MCF 10A (cell line): ENCODE measurements at regions not wholly inside any gene's neighbourhood (a gene's known extent, or its start where the extent isn't known, plus 50 kb on each side); places are given as distances from the start of the nearest gene placed in this dataset.

Experiments
- BruUV-seq: library from RNA; stranded (reverse); fragments of 400-500 nt; replicated peaks from 2 replicates; lab custom pipeline; 2021; lab: Mats Ljungman, UMichigan
- CTCF ChIA-PET: fragments of 300-600 bp; sonication (Branson Sonifier 250); formaldehyde crosslinking; extraction: SDS; loops from one replicate; lab custom pipeline; 2021; ENCODE audit warnings: antibody characterized with exemption, inconsistent platforms; lab: Yijun Ruan, JAX
- POLR2A ChIA-PET: fragments of 300-600, 350-650 bp; sonication (Branson Sonifier 250); formaldehyde crosslinking; extraction: SDS; loops from one replicate; lab custom pipeline; 2020; ENCODE audit warnings: antibody characterized with exemption, inconsistent platforms; lab: Yijun Ruan, JAX
- DNase-seq: peaks from one replicate; pipeline ENCODE4 v3.0.0-alpha.2; 2018; ENCODE audit not compliant: unreplicated experiment
- H3K27ac Mint-ChIP-seq: one replicate; pipeline ENCODE4 v1.8.0; 2022; ENCODE audit warnings: mild to moderate bottlenecking, low read depth, mixed read lengths; ENCODE audit not compliant: unreplicated experiment
- H3K27me3 Mint-ChIP-seq: one replicate; pipeline ENCODE4 v1.8.0; 2022; ENCODE audit warnings: mixed read lengths; ENCODE audit not compliant: insufficient read depth, unreplicated experiment
- H3K36me3 Mint-ChIP-seq: one replicate; pipeline ENCODE4 v1.8.0; 2022; ENCODE audit warnings: mild to moderate bottlenecking, moderate library complexity, mixed read lengths; ENCODE audit not compliant: insufficient read depth, unreplicated experiment
- H3K4me1 Mint-ChIP-seq: one replicate; pipeline ENCODE4 v1.8.0; 2022; ENCODE audit warnings: mixed read lengths; ENCODE audit not compliant: insufficient read depth, unreplicated experiment
- H3K4me3 Mint-ChIP-seq: one replicate; pipeline ENCODE4 v1.8.0; 2022; ENCODE audit warnings: mild to moderate bottlenecking, moderate library complexity, mixed read lengths; ENCODE audit not compliant: unreplicated experiment
- H3K9me3 Mint-ChIP-seq: one replicate; pipeline ENCODE4 v1.8.0; 2022; ENCODE audit warnings: mixed read lengths; ENCODE audit not compliant: unreplicated experiment
- intact Hi-C: fragments of 100-400 bp; cut with micrococcal nuclease; formaldehyde crosslinking; loops from 2 replicates; pipeline ENCODE4 v1.14.1; 2022
- TF ChIP-seq, protein P1 (sequence below): fragments of 200-600 bp; IDR thresholded peaks from one replicate; pipeline ENCODE4 v1.8.0; 2022; ENCODE audit warnings: antibody characterized with exemption, mild to moderate bottlenecking; ENCODE audit not compliant: unreplicated experiment

DNA sequence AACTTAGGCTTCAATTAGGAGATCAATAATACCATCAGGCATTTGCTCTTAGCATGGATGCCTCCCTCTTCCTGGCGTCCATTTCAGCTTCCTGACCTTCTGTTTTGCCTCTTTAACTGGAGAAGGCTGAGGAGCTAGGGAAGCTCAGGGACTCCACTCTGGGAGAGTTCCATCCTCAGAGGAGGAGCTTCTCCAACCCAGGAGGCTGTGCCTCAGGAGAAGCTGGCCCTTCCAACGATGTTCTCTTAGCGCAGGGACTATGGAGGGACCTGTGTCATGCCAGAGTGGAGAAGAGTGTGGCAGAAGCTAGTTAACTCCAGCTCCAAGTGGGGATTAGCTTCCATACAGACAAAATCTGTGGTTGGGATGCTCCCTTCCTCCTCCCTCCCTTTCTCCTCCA, 58.0 kb downstream of the KCNA5 start:
- no peak for DNase-seq
- ChIA-PET POLR2A (no interaction called here), CTCF (interaction anchor here (1.4 kb wide), 1 partner anchor 18 kb away, joined by 3 read pairs; no protein-coding TSS in a partner anchor)
- Mint-ChIP-seq H3K36me3 (peaks cover 6% of the 10 kb centered on the region), H3K9me3 (peaks cover 15% of the 10 kb centered on the region), H3K4me3 (no peak overlapping the region), H3K4me1 (no peaks in the 10 kb centered on the region), H3K27ac (no peak overlapping the region), H3K27me3 (no peaks in the 10 kb centered on the region)
- no TSS peak for BruUV-seq
- intact Hi-C loops: no loop called here
- TF ChIP-seq, protein P1, sequence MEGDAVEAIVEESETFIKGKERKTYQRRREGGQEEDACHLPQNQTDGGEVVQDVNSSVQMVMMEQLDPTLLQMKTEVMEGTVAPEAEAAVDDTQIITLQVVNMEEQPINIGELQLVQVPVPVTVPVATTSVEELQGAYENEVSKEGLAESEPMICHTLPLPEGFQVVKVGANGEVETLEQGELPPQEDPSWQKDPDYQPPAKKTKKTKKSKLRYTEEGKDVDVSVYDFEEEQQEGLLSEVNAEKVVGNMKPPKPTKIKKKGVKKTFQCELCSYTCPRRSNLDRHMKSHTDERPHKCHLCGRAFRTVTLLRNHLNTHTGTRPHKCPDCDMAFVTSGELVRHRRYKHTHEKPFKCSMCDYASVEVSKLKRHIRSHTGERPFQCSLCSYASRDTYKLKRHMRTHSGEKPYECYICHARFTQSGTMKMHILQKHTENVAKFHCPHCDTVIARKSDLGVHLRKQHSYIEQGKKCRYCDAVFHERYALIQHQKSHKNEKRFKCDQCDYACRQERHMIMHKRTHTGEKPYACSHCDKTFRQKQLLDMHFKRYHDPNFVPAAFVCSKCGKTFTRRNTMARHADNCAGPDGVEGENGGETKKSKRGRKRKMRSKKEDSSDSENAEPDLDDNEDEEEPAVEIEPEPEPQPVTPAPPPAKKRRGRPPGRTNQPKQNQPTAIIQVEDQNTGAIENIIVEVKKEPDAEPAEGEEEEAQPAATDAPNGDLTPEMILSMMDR: no peak

DNA sequence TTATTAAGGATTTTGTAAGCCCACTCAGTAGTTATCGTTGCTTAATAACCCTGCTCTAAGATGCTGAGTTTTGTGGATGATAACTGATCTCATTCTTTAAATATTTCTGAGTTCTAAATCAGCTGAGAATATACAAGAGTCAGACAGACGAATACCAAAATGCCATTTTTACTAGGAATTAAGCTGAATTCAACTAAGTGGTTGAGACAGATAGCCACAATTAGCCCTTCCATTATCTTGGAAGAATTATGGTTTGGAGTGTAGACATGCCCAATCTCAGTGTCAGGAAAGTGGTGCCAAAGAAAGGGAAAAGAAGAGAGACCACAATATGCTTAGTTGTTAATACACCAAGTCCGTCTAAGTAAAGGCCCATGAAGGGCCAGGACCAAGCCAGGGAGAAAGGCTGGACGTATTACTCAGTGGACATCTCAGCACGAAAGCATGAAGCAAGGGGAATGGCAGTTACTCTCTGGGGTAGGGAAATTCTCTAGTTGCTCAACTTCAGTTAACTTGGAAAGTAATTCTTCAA, 58.6 kb downstream of the KCNA5 start:
- intact Hi-C loops: no loop called here
- Mint-ChIP-seq H3K27ac (no peak overlapping the region), H3K36me3 (peaks cover 6% of the 10 kb centered on the region), H3K4me3 (no peak overlapping the region), H3K4me1 (no peaks in the 10 kb centered on the region), H3K9me3 (peaks cover 9% of the 10 kb centered on the region), H3K27me3 (no peaks in the 10 kb centered on the region)
- ChIA-PET POLR2A (no interaction called here), CTCF (no interaction called here)
- TF ChIP-seq, protein P1: no peak
- BruUV-seq: no TSS peak
- DNase-seq: no peak

DNA sequence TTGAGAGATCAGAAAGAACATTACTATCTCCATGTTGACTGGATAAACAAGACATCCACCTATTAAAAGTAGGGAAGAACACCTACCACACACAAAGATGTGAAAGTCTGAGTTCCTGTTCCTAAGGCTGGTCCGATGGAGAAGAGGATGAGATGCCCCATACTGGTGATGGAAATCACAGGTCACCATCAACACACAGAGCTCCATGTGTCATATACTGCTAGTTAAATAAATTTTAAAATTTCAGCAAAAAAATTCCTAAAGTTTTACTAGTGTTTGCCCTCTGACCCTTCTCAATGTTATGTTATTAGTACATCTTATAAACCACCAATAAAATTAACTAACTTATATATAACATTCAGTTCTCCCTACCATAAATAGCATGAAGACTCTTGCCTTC, 59.1 kb downstream of the KCNA5 start:
- no peak for DNase-seq
- ChIA-PET POLR2A (no interaction called here), CTCF (interaction anchor here (0.7 kb wide), 1 partner anchor 82 kb away, joined by 3 read pairs; no protein-coding TSS in a partner anchor)
- Mint-ChIP-seq H3K9me3 (peaks cover 8% of the 10 kb centered on the region), H3K4me3 (no peak overlapping the region), H3K27me3 (no peaks in the 10 kb centered on the region), H3K36me3 (peaks cover 6% of the 10 kb centered on the region), H3K27ac (no peak overlapping the region), H3K4me1 (no peaks in the 10 kb centered on the region)
- TF ChIP-seq, protein P1: no peak
- intact Hi-C loops: no loop called here
- BruUV-seq: no TSS peak

DNA sequence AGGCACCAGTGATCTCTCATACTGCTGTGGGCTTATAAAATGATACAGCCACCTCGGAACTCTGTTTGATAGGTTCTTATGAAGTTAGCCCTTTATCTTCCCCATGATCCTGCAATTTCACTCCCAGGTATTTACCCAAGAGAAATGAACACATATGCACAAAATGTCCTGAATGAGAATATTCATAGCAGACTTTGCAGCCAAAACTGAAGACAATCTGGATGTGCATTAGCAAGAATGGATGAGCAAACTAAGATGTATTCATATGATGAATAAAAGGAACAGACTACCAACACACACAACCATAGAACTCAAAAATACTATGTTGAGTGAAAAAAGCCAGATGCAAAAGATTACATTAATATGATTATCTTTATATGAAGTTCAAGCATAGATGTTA, 66.7 kb downstream of the KCNA5 start:
- Mint-ChIP-seq H3K9me3 (peaks cover 13% of the 10 kb centered on the region), H3K27ac (no peak overlapping the region), H3K27me3 (no peaks in the 10 kb centered on the region), H3K36me3 (no peaks in the 10 kb centered on the region), H3K4me1 (no peaks in the 10 kb centered on the region), H3K4me3 (no peak overlapping the region)
- CTCF ChIA-PET: no interaction called here
- no TSS peak for BruUV-seq
- intact Hi-C loops: no loop called here
- POLR2A ChIA-PET: no interaction called here
- TF ChIP-seq, protein P1: no peak
- no peak for DNase-seq
